ENCODE measurements at regions not wholly inside any gene's neighbourhood (a gene's known extent, or its start where the extent isn't known, plus 50 kb on each side); places are given as distances from the start of the nearest gene placed in this dataset.
"Not testable (repeated sequence)": the region's sequence is repeated elsewhere in the genome, so short reads cannot be mapped to it uniquely, and the experiment has no call there.

- DNase-seq = no peak
These were observed 102.1 kb upstream of the C9orf72 start for GRCh38 chr9:27675354-27675753.

DNA sequence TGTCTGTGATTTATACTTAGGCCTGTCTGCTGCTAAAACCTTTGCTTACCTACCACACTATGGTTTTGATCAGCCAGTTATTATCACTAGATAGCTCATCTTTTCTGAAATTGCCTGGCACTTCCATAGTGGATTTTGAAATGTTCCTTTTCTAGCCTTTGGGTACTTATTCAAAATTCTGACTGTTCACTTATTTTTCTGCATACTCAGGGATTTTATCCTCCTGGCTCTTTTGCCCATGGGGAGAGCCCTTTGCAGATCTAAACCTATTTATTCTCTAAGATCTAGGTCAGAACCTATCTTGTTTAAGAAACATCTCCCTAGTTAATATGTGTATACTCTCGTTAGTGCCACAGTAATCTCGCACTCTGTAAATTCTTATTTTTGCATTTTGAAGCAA lies 103.5 kb upstream of the C9orf72 start:
- DNase-seq = no peak

GRCh38 chr9:27679338-27679737 lies 106.1 kb upstream of the C9orf72 start:
- DNase-seq = no peak

DNA sequence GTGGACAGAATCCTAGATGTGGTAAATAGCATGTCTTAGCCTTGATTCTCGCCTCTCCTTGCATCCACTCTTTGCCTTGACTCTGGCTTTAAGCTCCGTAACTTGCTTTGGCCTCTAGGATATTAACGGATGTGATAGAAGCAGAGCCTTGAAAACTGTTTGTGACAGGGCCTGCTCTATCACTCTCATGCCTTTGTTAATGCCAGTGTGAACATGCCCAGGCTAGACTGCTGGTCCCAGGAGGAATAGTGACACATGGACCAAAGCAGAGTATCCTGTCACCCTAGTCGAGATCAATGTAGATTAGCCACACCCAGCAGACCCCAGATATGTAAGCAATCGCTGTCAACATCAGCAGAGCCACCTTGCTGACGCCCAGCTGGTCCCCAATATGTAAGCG lies 109.9 kb upstream of the C9orf72 start:
- DNase-seq = no peak

- DNase-seq = no peak
These were observed 115.7 kb upstream of the C9orf72 start for GRCh38 chr9:27688954-27689353.

DNA sequence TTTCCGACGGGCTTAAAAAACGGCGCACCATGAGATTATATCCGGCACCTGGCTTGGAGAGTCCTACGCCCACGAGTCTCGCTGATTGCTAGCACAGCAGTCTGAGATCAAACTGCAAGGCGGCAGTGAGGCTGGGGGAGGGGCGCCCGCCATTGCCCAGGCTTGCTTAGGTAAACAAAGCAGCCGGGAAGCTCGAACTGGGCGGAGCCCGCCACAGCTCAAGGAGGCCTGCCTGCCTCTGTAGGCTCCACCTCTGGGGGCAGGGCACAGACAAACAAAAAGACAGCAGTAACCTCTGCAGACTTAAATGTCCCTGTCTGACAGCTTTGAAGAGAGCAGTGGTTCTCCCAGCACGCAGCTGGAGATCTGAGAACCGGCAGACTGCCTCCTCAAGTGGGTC lies 117.5 kb upstream of the C9orf72 start:
- not testable (repeated sequence) for DNase-seq

GRCh38 chr9:27699621-27700020 lies 126.3 kb upstream of the C9orf72 start:
- DNase-seq = no peak

- no peak for DNase-seq
These were observed 127.7 kb upstream of the C9orf72 start for GRCh38 chr9:27701016-27701415.

DNA sequence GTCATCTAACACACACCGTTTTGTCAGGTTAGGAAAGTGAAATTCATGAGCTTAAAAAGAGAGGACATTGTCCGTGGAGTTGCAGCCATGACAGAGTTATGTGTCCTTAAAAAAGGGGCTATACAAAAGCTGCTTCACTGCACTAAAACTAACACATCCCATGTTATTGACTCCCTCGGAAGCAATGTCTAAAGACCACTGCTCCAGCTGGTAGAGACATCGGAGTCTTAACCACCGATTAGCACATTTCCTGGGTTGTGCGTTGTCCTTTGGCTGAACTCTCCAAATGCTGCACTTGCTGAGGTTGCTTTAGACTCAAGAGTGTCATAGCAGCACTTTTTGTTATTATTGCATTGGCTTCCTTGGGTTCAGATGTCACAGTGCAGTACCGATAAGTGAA lies 128.3 kb upstream of the C9orf72 start:
- peak; percentile 63 for DNase-seq

DNA sequence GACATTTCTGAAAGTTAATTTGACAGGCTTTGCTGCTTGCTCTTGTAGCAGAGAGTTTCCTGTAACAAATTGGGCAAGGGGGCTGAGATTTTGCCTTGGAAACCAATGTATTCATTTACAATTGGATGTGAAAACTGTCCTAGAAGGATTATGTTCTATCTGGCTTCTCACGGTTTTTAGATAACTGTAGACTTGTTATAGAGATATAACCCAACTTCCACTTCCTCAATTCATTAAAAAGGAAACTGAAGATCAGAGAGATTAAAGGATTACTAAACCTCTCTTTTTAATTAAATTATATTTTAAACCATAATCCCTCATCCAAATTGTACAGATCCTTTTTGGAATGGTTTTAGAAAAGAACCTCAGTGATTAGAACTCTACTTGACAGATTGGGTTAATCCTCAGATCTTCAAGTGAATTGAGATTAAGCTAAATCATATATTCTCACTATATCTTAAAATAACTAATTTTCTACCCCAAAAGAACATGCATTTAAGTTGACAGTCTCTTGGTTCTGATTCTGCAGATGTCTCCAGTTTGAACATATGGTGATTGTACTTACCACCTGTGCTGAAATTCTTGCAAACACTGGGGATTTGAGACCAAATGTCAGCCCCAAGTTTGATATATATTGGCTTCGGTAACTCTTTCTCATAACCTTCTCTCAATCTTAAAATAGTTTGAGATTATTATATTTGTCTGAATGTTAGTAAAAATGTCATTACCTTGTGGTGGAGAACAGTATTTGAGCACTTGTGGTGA lies 130.1 kb upstream of the C9orf72 start:
- no peak for DNase-seq

- no peak for DNase-seq
These were observed 138.0 kb upstream of the C9orf72 start for GRCh38 chr9:27711241-27711640.

DNA sequence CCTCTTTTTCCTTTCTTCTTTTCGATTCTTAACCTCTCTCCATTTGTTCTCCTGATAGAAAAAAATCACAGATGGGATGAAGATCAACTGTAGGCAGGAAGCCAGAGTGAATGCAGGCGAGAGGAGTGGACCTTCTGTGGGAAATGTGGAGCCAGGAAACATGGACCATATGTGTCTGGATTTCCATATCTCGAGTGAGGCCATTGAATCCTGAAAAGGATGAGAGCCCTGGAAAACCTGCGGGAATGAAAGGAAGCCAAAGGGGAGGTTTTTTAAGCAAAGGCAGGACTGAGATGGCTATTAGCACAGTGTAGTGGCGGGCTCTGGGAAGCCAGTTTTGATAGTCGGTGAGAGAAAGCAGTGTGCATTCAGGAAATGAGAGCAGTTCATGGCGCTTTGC lies 139.5 kb upstream of the C9orf72 start:
- no peak for DNase-seq

DNA sequence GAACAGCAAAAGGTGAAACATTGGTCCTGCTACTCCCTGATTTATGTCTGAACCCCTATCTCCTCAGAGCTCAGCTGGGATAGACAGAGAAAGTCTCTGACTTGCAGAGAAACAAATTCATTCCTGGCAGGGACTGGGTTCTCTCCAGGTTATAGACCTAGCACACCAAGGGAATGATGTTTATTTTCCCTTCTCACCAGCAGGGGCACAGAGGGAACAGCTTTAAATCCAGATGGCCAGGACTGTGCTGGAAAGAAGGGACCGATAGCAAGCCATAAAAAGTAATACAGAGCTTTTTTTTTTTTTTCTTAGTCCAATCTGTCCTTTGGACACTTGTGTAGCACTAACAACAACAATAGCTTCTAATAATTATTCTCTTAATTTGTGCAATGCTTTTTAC lies 141.1 kb upstream of the C9orf72 start:
- DNase-seq = no peak

DNA sequence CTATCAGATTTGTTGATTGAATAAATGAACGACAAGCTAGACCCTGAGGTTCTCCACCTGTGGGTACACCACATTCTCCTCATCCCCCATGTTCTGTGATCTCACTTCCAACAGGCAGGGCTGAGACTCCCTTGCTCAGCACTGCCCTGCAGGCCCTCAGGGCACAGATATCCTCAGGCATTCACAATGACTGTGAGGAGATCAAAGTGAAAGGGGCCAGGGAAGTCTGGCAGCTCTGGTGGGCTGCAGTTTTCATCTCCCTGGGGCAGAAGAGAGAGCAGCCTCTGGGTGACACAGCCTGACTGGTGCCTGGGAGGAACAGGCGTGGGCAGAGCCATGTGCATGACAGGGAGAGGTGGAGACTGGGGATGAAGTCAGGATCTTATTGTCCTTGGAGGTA lies 142.4 kb upstream of the C9orf72 start:
- DNase-seq = no peak

DNA sequence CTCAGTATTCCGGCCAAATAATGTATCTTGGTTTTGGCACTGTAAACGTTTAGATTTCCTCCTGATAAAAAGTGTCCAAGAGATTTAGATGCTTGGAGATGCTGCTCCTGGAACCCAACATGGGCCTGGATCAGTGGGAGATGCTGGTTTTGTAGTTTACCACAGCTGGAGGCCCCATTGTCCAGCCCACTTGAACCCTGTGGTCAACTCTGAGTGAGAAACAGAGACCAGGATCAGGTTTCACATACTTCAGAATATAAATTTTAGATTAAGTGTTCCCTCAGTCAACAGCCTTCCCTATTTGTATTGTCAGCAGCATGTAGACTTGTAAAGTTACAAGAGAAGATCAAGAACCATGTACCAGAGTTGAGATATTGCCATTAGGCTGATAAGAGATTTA lies 144.7 kb upstream of the C9orf72 start:
- no peak for DNase-seq

DNA sequence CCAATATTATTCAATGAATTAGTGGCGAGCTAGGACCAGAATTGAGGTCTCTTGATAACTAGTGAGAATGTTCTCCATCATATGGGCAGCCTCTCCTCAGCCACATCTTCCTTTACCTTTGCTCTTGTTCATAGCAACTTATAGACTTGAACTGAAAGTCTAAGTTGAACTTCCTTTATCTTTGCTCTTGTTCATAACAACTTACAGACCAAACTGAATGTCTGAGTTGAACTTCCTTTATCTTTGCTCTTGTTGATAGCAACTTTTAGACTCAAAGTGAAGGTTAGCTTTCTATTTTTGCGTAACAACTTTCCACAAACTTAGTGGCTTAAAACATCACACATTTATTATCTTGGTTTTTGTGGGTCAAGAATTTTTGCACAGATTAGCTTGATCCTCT lies 146.4 kb upstream of the C9orf72 start:
- no peak for DNase-seq

- no peak for DNase-seq
These were observed 149.6 kb upstream of the C9orf72 start for GRCh38 chr9:27722866-27723265.

DNA sequence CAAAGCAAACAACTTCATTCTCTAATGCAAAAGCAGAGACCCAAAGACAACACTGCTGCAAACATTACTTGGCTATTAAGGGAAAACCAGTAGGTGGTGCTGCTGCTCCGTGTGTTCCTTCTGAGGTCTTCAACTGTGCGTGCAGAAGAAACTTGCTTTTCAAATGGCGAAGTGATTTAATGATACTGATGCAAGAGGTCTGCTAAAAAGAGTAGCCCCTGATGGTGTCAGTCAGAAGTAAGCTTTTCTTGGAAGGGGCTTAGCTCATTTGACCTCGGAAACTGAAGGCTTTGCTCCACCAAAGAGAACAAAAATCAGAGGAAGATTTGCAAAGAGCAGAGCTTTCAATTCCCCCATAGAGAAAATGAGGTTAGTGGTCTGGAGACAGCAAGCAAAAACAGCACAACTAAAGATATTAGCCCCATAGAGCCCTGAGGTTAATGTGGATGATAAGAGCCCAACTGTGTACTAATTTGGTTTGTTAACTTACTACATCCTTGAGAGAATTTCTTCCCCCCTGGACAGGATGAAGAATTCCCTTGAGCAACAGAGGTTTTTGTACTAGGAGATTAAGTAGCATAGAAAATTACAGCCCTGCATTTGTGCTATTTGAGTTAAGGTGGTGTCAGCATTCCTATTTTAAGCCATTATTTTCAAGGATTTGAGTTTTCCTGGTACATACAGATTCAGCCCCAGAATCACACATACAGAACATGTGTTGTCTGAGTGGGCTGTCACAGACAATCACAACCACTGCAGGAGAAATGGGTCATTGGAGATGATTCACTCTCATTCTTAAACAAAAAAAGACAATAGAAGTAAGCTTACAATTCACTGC lies 153.2 kb upstream of the C9orf72 start:
- peak; percentile 87 for DNase-seq

GRCh38 chr9:27732494-27732893 lies 159.2 kb upstream of the C9orf72 start:
- no peak for DNase-seq

DNA sequence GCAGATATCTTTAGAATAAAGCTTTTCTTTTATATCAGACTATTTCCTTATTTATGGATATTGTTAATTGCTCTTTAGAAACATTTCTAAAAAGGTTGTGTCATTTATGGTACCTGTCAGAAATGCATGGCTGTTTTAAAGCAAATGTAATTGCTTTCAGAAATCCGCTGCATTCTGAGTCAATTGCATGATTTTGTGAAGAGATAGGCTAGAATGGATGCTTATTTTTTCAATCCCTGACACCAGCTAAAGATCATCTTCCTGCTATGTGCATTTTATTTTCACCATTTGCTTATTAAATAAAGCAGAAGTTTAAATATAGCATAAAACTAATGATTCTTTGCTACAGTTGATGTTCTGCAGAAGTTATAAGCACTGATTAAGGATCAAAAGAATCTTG lies 170.2 kb upstream of the C9orf72 start:
- no peak for DNase-seq

DNA sequence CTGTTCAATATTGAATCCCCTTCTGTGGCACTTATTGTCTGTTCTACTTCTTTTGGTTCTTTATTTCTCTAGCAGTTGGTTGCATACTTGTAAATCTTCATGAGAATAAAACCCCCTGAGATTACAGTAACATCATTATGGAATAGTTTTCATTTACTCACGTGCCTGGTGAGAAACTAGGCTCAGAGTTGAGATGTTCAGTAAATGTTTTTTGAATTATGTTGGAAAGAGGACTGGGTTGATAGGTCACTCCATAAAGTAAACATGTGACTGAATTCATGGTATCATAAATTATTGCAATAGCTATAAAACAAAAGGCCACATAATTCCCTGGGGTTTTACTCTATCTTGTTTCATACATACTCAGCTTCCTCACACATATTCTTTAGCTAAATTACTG lies 174.2 kb upstream of the C9orf72 start:
- DNase-seq = no peak

DNA sequence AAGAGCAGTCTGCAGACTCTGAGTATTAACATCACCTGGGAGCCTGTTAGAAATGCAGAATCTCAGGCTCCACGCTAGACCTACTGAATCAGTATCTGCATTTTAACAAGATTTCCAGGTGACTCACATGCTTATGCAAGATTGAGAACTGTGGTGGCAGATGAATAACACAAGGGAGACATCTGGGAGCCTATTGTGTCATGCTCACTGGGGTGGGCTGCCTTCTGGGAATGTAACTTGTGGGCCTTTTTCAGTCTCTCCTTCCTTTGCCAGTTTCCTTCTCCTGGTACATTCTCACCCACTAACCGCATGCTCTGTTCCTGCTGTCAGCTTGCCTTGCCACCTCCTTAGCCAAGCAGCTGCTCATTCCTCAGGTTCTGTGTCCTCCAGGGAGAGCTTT lies 176.6 kb upstream of the C9orf72 start:
- DNase-seq = no peak

- no peak for DNase-seq
These were observed 177.3 kb upstream of the C9orf72 start for GRCh38 chr9:27750566-27750965.

DNA sequence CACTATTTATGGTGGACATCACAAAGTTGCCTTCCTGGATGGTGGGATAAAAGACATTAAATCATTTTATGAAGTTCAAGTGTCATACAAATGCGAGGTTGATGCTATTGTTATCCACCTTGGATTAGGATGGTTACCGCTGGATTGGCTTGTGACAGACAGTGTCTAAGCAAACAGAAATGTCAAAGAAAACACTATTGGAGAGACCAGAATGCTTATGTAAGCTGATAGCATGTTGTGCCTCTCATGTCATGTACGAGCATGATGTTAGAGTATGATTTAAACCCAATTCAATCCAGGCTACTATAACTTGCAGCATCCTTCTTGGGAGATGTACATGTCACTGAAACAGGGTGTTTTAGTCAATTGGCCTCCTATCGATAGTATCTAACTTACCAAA lies 178.8 kb upstream of the C9orf72 start:
- no peak for DNase-seq

DNA sequence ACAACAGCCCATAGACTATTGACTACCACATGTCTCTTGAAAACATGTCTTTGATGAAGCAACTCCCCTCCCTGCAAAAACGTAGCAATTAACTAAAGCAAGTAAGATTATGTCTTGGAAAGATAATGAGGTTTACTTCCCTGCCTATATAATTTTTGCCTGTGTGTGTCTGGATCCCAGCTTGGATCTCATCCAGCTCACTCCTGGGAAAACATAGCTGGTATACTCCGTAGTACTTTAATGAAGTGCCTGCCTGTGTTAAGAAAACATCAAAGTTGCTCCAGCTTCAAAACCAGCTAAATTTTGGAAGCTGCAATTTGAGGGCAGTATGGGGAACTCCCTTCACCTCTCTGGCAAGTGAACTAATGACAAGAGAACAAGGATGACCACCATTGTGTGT lies 182.6 kb upstream of the C9orf72 start:
- no peak for DNase-seq

Data from right forelimb (tissue), 1 donor.